ENCODE measurements at regions not wholly inside any gene's neighbourhood (a gene's known extent, or its start where the extent isn't known, plus 50 kb on each side); places are given as distances from the start of the nearest gene placed in this dataset.

DNA sequence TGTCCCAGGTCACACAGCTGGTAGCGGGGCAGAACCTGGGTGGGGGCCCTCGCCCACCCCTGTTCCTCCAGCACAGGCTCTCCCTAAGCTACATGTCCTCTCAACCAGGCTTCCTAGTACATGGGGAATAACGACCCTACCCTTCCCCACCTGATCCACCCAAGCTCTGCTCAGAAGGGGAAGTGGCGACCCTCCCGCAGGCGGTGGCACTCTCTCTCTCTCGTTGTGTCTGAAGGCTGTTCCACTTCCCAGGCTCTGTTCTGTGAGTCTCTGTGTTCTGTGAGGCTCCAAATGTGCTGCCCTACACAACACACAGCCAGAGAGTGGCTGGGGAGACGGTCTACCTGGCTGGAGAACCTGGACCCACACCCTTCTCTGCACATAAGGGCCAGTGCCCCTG is 135.8 kb downstream of the COPS8 start:
- Histone ChIP-seq H3K79me2 (ENCODE audit: control insufficient read depth, low read length) (no peaks in the 10 kb centered on the region), H3F3A (ENCODE audit: control insufficient read depth, insufficient read depth) (no peaks in the 10 kb centered on the region), H3K9me2 (replicated peaks; ENCODE audit: control insufficient read depth, low read length) (no peaks in the 10 kb centered on the region), H3K4me2 (ENCODE audit: low read length) (no peak overlapping the region), H3K27me3 (ENCODE audit: control insufficient read depth, low read length) (no peaks in the 10 kb centered on the region), H4K20me1 (ENCODE audit: control insufficient read depth, insufficient read depth, low read depth, low read length) (no peaks in the 10 kb centered on the region), H3K9me3 (ENCODE audit: control insufficient read depth, insufficient read depth, low read length) (no peaks in the 10 kb centered on the region), H3K4me3 (ENCODE audit: low read length) (no peak overlapping the region), H3K4me1 (ENCODE audit: control insufficient read depth, low read length) (no peaks in the 10 kb centered on the region), H3K36me3 (ENCODE audit: control insufficient read depth, low read length) (no peaks in the 10 kb centered on the region), H3K27ac (ENCODE audit: low read depth, low read length) (no peak overlapping the region)
- TF ChIP-seq, protein P1, sequence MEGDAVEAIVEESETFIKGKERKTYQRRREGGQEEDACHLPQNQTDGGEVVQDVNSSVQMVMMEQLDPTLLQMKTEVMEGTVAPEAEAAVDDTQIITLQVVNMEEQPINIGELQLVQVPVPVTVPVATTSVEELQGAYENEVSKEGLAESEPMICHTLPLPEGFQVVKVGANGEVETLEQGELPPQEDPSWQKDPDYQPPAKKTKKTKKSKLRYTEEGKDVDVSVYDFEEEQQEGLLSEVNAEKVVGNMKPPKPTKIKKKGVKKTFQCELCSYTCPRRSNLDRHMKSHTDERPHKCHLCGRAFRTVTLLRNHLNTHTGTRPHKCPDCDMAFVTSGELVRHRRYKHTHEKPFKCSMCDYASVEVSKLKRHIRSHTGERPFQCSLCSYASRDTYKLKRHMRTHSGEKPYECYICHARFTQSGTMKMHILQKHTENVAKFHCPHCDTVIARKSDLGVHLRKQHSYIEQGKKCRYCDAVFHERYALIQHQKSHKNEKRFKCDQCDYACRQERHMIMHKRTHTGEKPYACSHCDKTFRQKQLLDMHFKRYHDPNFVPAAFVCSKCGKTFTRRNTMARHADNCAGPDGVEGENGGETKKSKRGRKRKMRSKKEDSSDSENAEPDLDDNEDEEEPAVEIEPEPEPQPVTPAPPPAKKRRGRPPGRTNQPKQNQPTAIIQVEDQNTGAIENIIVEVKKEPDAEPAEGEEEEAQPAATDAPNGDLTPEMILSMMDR (IDR thresholded peaks at IDR 0.05; ENCODE audit: low read depth, low read length, poor library complexity, severe bottlenecking), result no peak
- TF ChIP-seq EZH2phosphoT487 (IDR thresholded peaks at IDR 0.05; ENCODE audit: borderline replicate concordance, low read length), result no peak

- H3K27ac ChIP-seq (ENCODE audit: low read depth, low read length), result no peak overlapping the region
- no peaks in the 10 kb centered on the region for H3K4me1 ChIP-seq (ENCODE audit: control insufficient read depth, low read length)
- no peaks in the 10 kb centered on the region for H3K36me3 ChIP-seq (ENCODE audit: control insufficient read depth, low read length)
- H3K4me2 ChIP-seq (ENCODE audit: low read length), result no peak overlapping the region
- TF ChIP-seq, protein P1 (IDR thresholded peaks at IDR 0.05; ENCODE audit: low read depth, low read length, poor library complexity, severe bottlenecking), result no peak
- no peak for TF ChIP-seq EZH2phosphoT487 (IDR thresholded peaks at IDR 0.05; ENCODE audit: borderline replicate concordance, low read length)
- H3K9me2 ChIP-seq (replicated peaks; ENCODE audit: control insufficient read depth, low read length), result no peaks in the 10 kb centered on the region
- H3K79me2 ChIP-seq (ENCODE audit: control insufficient read depth, low read length), result no peaks in the 10 kb centered on the region
- H3F3A ChIP-seq (ENCODE audit: control insufficient read depth, insufficient read depth), result no peaks in the 10 kb centered on the region
- H4K20me1 ChIP-seq (ENCODE audit: control insufficient read depth, insufficient read depth, low read depth, low read length), result no peaks in the 10 kb centered on the region
- no peaks in the 10 kb centered on the region for H3K27me3 ChIP-seq (ENCODE audit: control insufficient read depth, low read length)
- H3K4me3 ChIP-seq (ENCODE audit: low read length), result no peak overlapping the region
- no peaks in the 10 kb centered on the region for H3K9me3 ChIP-seq (ENCODE audit: control insufficient read depth, insufficient read depth, low read length)
Observed at GRCh38 chr2:237222178-237222577, 136.5 kb downstream of the COPS8 start.

DNA sequence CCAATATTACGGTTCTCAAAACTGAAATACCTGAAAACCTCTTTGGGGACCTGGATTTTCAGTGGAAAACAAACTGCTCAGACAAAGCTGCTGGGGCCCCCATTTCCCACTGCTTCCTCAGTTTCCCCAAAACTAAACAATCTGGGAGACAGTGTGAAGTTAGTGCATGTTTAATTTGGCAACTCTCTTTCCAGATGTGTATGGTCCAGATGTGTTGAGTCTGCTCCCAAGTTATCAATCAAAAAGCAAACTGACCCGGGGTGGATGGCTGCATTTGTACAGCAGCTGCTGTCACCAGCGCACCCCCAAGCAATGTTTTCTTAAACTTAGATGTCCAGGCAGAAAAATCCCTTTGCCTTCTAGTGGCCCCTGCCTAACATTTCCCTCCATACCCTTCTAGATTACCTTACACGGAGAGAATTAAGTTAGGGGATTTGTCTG is 136.9 kb downstream of the COPS8 start:
- H3K4me1 ChIP-seq (ENCODE audit: control insufficient read depth, low read length), result no peaks in the 10 kb centered on the region
- H4K20me1 ChIP-seq (ENCODE audit: control insufficient read depth, insufficient read depth, low read depth, low read length), result no peaks in the 10 kb centered on the region
- H3K27ac ChIP-seq (ENCODE audit: low read depth, low read length), result no peak overlapping the region
- H3K9me3 ChIP-seq (ENCODE audit: control insufficient read depth, insufficient read depth, low read length), result no peaks in the 10 kb centered on the region
- TF ChIP-seq EZH2phosphoT487 (IDR thresholded peaks at IDR 0.05; ENCODE audit: borderline replicate concordance, low read length), result no peak
- TF ChIP-seq, protein P1 (IDR thresholded peaks at IDR 0.05; ENCODE audit: low read depth, low read length, poor library complexity, severe bottlenecking), result no peak
- no peaks in the 10 kb centered on the region for H3K36me3 ChIP-seq (ENCODE audit: control insufficient read depth, low read length)
- H3K9me2 ChIP-seq (replicated peaks; ENCODE audit: control insufficient read depth, low read length), result no peaks in the 10 kb centered on the region
- H3F3A ChIP-seq (ENCODE audit: control insufficient read depth, insufficient read depth), result no peaks in the 10 kb centered on the region
- H3K4me3 ChIP-seq (ENCODE audit: low read length), result no peak overlapping the region
- no peaks in the 10 kb centered on the region for H3K27me3 ChIP-seq (ENCODE audit: control insufficient read depth, low read length)
- H3K4me2 ChIP-seq (ENCODE audit: low read length), result no peak overlapping the region
- H3K79me2 ChIP-seq (ENCODE audit: control insufficient read depth, low read length), result no peaks in the 10 kb centered on the region
